ENCODE measurements at regions not wholly inside any gene's neighbourhood (a gene's known extent, or its start where the extent isn't known, plus 50 kb on each side); places are given as distances from the start of the nearest gene placed in this dataset.
A peak's percentile ranks its signal among the peaks of the same experiment; 100 is the strongest.

DNA sequence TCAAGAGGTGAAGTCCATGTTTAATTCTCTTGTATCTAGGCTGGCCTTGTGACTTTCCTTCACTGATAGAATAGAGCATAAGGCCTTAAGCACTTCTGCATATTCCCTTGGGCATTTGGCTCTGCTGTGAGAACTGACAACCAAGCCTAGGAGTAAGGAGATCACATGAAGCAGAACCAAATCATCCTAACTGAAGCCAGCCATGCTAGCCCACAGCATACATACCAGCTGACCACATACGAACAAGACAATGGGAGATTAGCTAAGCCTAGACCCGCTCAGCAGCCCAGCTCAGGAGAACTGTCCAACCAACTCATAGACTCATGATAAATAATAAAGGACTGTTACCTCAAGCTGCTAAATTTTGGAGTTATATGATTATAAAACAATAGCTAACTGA lies 114.6 kb upstream of the NEK7 start:
- ATAC-seq, result no peak

DNA sequence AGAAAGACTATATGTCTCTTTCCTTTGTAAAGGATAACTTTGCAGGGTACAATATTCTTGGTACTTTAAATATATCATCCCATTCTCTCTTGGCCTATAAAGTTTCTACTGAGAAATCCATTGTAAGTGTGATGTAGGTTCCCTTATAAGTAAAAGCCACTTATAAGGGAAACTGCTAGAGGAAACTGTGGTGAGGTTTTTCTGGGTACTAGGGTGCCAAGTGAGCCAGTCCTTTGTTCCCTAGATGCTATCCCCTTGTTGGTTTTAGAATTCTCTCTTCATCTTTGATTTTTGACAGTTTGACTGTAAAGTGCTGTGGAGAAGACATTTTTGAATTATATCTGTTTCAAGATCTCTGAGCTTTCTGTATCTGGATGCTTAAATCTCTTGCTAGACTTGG lies 108.9 kb upstream of the NEK7 start:
- no peak for ATAC-seq

DNA sequence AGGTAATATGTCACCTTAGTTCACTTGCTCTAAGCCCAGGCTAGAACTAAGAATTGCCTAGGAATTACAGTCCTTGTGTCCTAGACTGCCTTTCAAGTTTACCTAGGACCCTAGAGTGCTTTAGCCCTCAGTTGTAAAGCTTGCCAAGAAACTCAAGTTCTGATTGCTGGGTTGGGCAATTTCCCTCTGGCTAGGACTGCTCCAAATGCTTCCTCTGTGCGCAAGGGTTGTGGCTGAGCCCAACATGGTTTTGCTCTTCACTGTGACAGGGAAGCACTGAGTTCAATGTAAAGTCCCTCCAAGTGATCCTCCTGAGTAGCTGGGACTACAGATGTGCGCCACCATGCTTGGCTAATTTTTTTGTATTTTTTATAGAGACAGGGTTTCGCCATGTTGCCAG lies 102.3 kb upstream of the NEK7 start:
- ATAC-seq, result no peak

DNA sequence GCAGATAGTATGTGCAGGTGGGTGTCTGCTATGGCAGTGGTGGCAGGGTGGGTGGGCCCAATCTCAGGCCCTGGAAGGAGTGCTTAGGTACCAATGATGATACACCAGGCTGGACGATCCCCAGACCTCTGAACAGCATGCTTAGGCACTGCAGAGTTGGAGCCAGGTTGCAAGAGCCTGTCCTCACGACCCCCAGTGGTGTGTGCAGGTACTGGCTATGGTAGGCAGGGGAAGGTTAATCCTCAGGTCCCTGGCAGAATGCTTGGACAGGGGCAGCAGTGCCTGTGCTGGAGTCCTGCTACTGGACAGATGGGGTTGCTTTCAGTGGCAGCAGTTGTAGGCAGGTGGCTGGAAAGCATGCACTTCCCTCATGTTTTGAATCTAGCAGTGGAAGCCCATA lies 100.5 kb upstream of the NEK7 start:
- peak in 1 of 2 donors; percentile 13 for ATAC-seq

DNA sequence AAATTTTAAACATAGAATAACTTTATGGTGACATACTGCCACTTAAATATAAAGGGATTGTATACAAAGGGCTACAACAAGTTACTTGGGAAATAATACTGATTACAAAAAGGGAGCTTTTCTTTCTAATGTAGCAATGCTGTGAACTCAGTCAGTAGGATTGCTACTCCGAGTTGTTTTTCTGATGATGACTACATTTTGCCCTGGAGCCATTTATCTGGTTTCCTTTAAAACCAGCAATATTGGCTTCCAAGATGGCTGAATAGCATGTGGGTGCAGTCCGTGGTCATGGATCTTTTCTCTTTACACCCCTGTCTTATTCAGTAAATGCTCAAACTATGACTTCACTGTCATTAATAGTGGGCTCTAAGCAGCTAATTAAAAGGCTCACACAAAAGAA lies 92.6 kb upstream of the NEK7 start:
- no peak for ATAC-seq

DNA sequence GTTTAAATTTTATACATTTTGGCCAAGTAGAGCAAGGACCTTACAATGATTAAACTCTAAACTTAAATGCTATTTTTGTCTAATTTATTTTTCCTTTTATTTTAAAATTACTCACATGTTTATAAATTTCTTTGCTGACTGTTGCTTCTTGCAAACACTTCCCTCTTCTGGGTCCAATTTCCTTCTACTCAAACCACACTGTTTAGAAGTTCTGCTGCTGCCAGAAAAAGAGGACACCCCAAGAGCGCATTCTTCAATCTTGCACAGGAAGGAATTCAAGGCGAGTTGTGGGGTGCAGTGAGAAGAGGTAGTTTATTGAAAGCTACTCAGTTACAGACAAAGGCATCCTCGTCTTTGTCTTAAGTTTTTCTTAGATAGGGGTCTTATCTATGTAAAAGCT lies 88.5 kb upstream of the NEK7 start:
- no peak for ATAC-seq

DNA sequence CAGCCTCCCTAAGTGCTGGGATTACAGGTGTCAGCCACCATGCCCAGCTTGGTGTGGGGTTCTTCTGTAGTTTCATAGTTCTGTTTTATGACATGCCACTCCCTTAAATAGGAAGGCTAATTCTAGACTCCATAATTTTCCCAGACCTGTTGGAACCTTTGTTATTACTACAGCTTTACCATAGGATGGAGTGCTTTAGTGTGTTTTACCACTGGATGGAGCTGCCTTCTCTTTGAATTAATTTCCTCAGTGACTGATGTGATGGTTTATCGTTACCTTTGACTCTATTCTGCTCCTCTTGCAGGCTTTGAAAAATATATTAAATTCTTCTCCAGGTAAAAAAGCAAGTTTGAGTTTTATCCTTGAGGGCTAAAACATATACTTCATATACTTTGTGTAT lies 84.6 kb upstream of the NEK7 start:
- no peak for ATAC-seq

DNA sequence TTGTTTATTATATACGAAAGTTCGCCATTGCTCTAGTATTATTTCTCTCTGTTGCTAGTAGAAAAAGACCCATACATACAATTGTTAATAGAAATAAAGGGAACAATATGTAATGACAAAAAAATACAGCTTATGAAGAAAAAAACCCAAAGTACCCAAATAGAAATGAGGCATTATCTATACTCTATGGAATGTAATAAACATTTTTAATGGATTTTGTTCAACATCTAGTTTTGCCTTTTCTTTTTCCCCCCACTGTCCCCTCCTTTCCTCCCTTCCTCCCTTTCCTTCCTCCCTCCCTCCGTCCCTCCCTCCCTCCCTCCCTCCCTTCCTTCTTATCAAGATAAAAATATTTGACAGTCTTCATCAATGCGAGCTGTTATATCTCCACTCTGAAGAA lies 81.5 kb upstream of the NEK7 start:
- ATAC-seq, result no peak

DNA sequence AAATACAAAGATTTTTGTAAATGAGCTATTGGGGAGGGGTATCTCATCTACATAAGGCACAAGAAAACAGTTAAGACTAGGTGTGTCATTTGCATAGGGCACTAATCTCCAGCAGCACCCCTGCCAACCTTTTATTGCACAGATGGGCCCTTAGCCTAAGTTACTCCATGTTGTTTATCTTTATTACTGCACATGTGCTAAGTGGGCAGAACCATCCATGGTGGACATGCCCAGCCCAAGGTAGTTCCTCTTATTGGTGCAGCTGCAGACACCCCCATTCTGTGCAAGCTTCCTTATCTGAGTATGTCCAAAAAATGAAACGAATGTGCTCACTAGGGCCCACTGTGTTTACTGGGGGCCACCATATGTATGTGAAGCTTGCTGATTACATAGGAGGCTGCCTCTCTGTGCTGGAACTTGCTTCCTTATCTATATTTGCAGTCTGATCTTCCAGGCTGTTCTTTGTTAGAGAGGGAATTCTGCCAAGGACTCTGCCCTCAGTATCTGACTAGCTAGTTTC lies 77.3 kb upstream of the NEK7 start:
- no peak for ATAC-seq

DNA sequence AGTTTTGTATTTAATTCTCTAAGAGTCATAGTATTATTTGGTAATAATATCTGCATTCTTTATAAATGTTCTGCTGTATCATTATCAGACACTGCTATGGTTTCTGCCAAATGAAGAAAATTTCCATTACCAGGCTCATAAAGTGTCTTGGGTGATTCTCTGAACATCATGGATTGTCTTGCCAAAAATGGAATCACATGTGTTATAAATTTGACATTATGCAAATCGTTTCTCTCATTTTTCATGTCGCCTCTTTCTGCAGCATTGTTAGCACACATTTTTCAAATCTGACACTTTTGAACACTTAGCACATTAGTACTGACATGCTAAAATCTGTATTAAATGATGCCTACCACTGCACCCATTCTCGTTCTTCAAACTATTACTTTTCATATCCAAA lies 74.2 kb upstream of the NEK7 start:
- no peak for ATAC-seq

DNA sequence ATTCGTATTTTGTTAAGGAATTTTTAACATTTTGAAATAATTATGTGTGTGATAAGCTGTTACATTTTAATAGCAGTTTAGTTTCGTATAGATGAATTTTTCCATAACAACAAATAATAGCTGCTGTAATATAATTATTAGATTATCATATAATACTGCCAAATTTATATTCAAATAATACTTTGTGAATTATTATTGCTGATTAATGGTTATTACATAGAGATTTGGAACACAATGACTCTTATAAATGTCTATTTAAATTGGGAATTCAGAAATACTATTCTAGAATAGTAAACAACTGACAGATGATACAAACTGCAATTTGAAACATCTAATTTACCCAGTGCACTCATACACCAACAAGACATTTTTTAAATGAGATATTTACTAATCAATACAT lies 73.2 kb upstream of the NEK7 start:
- ATAC-seq, result no peak

DNA sequence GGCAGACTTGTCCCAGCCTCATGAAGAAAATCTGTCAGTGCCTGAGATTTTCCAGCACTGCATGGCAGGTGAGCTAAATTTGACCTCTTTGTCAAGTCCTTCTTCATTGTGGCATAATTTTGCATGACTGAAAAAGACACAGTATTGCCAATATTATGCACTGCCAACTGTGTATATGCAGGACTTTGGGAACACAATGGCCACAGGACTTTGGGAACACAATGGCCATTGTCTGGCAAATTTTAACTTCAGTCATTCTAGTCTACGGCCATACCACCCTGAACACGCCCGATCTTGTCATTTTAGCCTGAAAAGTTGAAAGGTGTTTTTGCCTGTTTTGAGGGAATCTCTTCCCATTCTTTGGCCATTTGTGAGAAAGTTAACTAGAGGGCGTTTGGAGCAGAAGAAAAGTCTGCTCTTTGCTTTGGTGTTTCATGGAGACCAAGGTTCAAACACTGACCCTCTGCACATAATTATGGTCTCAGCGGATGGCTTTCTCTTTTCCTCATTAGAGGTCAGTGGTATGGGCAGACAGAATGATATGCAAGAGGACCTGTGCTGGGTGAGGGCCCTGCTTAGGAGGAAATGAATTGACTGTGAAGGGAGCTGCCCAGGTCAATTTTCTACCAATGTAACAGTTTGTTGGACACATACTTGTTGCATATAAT lies 72.4 kb upstream of the NEK7 start:
- ATAC-seq, result no peak

DNA sequence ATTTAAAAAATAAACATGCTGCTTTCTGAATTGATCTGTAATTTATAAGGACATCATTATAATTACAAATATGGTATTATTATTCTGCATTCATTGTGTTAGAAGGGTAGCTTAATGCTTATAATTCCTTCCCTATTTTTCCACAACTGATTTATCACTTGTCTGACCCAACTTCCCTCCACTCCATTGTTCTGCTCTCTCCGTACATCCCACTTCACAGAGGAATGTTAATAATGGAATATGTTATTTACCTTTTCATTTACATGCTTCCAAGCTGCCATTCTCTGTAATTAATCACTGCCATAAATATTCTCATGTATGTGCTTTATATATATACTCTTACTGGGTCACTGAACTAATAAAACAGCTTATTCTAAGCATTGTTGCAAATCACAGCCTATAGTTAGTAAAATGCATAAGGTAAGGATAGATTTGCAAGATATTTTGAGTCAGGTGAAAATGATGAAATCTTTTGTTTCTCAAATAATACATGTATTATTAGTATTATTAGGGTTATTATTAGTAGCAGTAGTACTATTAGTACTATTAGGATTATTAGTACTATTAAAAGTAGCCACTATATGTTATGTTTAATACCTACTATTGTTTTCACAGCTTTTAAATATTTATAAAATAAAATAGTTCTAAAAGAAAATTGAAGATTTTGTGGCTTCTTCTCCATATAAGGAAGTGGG lies 70.6 kb upstream of the NEK7 start:
- no peak for ATAC-seq

DNA sequence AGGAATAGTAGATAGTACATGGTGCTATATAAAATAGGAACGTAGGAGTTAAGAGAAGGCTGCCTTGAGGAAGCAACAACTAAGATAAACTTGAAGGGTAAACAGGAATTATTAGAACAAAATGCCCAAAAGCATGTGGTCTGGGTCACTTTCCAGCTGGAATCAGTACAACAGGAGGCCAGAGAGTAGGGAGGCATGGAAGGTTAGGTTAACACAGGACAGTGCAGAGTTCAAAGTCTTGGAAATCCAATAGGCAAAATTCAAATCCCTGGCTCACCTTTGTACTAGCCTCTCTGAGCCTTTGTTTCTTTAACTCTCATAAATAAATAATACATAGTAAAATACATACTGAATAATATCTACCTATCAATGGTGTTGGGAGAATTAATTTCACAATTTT lies 69.0 kb upstream of the NEK7 start:
- no peak for ATAC-seq

DNA sequence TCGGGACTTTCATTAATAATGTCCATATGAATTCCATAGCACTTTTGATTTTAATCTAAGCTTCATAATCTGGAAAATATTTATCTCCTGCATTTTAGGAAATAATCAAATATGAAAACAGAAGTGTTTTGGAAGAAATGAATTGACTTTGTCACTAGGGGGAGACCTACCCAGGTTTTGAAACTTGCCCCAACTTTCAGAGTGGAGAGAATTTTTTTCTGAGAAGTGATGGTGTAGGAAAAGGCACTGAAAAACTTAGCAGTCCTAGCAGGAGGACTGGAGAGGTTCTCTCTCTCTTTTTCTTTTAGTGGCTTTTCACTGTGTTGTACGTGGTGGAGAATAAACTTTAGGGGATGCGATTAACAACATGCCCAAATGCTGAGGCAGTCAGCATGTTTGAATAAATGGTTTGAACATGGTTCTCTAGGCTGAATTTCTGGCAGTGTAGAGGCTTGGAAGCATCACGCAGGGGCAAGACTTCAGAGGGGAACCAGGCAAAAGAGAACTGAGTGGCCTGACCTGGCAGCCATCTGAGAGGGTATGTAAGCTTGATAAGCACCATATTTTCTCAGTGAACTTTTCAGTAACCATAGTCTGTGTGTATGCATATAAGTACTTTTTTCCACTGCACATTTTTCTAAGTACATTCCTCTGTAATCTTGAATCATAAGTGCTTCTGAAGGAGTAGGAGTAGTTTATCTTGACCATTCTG lies 68.3 kb upstream of the NEK7 start:
- ATAC-seq, result no peak

DNA sequence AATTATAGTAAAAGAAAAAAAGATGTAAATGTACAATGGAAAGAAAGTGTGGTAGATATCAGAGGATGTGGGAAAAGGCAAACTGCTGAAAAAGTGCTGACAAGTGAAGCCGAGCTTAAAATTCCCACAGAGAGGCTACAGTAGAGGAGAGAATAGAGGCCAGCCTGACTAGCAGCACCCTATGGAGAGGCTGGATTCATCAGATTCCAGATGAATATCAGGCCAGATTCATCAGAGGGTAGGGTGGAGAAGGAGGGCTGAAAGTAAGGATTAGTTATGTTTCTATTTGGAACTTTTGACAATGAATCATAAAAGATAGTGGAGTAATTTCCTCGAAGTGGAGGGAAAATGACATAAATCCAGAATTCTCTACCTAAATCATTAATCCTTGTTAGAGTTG lies 60.4 kb upstream of the NEK7 start:
- no peak for ATAC-seq

DNA sequence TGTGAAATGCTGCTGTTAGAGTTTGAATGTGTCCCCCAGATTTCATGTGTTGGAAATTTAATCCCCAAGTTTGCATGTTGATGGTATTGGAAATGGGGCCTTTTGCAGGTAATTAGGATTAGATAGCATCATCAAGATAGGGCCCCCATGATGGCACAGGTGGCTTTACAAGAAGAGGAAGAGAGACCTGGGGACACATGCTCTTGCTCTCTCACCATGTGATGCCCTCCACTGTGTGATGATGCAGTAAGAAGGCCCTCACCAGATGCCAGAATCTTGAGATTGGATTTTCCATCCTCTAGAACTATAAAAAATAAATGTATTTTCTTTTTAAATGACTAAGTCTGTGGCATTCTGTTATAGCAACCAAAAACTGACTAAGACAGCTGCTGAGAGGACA lies 57.0 kb upstream of the NEK7 start:
- no peak for ATAC-seq

DNA sequence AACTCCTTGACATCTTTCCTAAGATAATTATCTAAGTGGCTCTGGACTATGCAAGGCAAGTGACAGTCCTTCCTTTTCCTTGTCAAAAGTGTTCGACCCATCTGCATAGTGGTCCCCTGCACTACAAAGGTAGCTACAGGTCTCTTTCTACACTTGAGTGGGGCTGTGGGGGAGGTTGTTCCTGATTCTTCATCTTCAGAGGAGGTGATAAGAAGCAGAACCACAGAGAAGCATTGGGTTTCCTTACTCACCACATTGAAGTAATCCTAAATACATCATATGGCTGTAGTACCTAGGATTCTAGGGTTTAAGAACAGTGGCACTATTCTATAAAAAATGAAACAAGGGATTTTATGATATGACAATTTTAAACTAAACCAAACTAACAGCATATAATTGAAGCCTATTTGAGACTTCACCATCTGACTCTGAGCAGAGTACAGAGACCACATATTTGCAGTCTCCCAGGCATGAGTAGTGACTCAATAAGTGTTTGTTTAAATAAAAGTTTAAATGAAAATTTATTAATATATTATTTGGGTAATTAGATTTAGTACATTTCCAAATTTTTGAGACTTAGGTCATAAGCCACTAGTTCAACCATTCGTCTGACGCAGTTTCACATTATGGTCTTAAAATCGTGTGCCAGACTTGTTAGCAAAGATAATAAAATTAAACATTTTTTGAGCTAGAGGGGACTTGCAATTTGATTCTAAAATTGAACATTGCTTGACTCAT lies 54.9 kb upstream of the NEK7 start:
- ATAC-seq, result no peak

DNA sequence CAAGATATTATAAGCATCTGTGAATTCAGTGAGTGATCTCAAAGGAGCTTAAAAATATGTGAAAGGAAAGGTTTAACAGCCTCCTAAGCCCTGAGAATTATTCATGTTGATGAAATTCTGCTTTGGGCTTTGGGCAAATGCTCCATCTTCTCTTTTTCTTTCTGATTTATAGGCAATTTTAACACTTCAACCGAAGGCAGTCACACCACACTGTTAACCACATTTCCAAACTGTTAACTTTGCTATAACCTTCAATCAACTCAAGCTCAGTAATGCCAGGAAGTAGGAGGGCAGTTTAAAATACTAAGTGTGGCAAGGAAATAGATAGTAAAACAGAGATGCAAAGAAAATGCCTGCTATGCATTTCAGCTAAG lies 54.4 kb upstream of the NEK7 start:
- ATAC-seq, result no peak

DNA sequence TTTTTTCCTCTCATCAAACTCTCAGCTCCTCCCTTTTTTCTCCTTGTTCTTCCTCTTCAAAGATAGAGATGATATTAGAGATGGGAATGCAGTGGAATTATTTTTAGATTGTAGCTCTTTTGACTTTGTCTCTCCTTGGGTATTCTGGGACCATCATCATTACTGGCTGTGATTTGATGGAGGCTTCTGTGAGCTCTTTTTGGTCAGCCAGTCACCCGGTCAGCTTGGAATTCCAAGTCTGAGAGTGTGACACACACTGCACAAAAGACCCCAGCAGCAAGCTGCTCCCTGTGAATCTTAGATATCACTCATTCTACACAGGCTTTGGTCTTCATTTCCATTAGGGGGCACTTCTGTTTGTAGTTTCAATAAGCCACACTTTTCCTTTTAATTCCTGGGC lies 51.6 kb upstream of the NEK7 start:
- ATAC-seq, result no peak

DNA sequence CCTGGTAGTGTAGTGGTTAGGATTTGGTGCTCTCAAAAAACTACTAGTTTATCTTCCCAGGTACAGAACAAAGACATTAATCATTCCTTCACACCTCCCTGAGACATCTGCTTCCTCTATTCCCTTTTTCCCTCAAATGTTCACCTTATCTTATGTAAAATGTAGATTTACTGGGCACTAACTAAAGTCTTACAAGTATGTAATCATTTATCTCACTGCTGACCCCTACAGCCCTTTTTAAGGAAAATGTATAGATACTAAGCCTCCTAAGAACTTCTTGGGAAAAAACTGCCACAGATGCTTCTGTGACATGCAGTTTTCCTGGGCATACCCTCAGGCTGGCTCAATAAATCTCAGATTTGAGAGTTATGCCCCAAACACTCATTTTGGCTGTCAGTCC lies 50.8 kb upstream of the NEK7 start:
- ATAC-seq, result no peak

Data from activated CD4-positive, CD25-positive, alpha-beta regulatory T cell treated with anti-CD3 and anti-CD28 coated beads, Interleukin-2, amount 50 U/mL, for 24 hours (primary cell).